ENCODE measurements at regions not wholly inside any gene's neighbourhood (a gene's known extent, or its start where the extent isn't known, plus 50 kb on each side); places are given as distances from the start of the nearest gene placed in this dataset.

DNA sequence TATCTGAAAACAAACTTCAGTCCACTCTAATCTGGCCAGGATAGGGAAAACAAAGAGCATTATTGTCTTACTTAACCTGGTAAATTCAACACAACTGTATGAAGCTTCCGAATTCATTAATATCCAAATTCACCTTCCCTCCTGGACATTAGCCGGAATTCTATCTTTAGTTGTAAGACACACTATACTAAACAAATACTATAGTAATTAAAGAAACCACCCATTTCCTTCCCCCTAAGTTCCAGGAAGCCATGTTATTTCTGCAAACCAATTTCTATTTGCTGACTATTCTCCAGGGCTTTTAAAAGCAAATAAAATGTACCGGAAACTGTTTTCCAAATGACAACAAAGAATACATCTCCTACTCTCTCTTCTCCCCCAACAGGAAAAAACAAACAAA, 122.7 kb upstream of the MDM1 start (continued):
- no peak for TF ChIP-seq REST (IDR thresholded peaks at IDR 0.05; ENCODE audit: low read depth)
- TF ChIP-seq ZNF274 (IDR thresholded peaks at IDR 0.05; ENCODE audit: low read depth, low read length): no peak
- TF ChIP-seq ELF1 (IDR thresholded peaks at IDR 0.05; ENCODE audit: borderline replicate concordance, low read depth): no peak

DNA sequence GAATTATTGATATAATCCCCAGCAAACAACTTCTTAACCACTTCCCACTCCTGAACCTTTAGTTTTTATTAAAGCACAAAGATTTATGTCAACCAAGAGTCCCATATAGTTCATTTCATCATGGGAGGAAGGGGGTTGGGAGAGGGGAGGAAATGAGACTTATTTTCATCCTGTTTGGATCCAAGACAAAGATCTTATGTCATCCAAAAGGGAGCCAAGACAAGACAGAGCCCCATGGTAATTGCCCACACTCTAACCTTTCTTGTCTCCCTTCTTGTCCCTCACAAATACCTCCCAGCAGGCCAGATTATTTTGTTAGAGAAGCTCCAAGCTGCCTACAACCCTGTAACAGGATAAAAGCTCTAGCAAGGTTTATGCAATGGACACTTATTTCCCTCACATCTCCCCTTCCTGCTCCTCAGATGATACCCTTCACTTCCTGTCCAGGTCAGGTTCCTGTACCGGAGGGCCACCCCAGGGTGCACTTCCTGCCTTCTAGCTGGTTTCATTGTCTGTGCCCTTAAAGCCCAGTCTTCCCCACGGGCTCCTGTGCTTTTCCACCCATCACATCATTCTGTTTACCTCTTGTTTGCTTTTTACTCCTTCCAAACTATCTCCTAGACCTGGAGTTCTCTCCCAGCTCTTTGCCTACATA, 123.7 kb upstream of the MDM1 start:
- no peak for DNase-seq (ENCODE audit: low read depth, low spot score)
- ChIA-PET POLR2A (no interaction called here), CTCF (no interaction called here), RAD21 (ENCODE audit: low non-redundant PET in 1 of 2, low total read pairs in 2 of 2, uncharacterized antibody in 2 of 2, unreplicated experiment in 2 of 2) (no interaction called here)
- peak overlapping the region; percentile 44 for H2AFZ ChIP-seq (ENCODE audit: low read depth, low read length, poor library complexity, severe bottlenecking)
- no peaks in the 10 kb centered on the region for H3K27me3 ChIP-seq (ENCODE audit: insufficient read depth, low read length)
- H3K4me3 ChIP-seq (replicated peaks in 1 of 2; ENCODE audit: low read depth in 1 of 2, low read length in 2 of 2): no peak overlapping the region
- no peaks in the 10 kb centered on the region for H3K36me3 ChIP-seq (ENCODE audit: control insufficient read depth in 1 of 2, insufficient read depth in 2 of 2, low read length in 2 of 2)
- no peaks in the 10 kb centered on the region for H3K79me2 ChIP-seq (ENCODE audit: insufficient read depth, low read length)
- no peaks in the 10 kb centered on the region for H4K20me1 ChIP-seq (ENCODE audit: insufficient read depth)
- no peak for ATAC-seq
- no TSS peak for BruUV-seq (replicated peaks)
- no peaks in the 10 kb centered on the region for H3K9me2 ChIP-seq (ENCODE audit: insufficient read depth)
- no peaks in the 10 kb centered on the region for H3K9me3 ChIP-seq (ENCODE audit: control insufficient read depth in 1 of 2, insufficient read depth in 1 of 2, low read depth in 1 of 2, low read length in 2 of 2)
- no peaks in the 10 kb centered on the region for H3K4me1 ChIP-seq (ENCODE audit: control insufficient read depth in 1 of 2, insufficient read depth in 2 of 2, low read length in 2 of 2)
- no peak overlapping the region for H3K4me2 ChIP-seq (ENCODE audit: low read length)
- H3K9ac ChIP-seq (ENCODE audit: low read length): no peak overlapping the region
- TF ChIP-seq, protein P1, sequence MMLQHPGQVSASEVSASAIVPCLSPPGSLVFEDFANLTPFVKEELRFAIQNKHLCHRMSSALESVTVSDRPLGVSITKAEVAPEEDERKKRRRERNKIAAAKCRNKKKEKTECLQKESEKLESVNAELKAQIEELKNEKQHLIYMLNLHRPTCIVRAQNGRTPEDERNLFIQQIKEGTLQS (IDR thresholded peaks at IDR 0.05): no peak
- TF ChIP-seq, protein P2, sequence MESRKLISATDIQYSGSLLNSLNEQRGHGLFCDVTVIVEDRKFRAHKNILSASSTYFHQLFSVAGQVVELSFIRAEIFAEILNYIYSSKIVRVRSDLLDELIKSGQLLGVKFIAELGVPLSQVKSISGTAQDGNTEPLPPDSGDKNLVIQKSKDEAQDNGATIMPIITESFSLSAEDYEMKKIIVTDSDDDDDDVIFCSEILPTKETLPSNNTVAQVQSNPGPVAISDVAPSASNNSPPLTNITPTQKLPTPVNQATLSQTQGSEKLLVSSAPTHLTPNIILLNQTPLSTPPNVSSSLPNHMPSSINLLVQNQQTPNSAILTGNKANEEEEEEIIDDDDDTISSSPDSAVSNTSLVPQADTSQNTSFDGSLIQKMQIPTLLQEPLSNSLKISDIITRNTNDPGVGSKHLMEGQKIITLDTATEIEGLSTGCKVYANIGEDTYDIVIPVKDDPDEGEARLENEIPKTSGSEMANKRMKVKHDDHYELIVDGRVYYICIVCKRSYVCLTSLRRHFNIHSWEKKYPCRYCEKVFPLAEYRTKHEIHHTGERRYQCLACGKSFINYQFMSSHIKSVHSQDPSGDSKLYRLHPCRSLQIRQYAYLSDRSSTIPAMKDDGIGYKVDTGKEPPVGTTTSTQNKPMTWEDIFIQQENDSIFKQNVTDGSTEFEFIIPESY (IDR thresholded peaks at IDR 0.05; ENCODE audit: extremely low read depth, insufficient replicate concordance, low read length): no peak
- TF ChIP-seq YY1 (IDR thresholded peaks at IDR 0.05; ENCODE audit: extremely low read depth, insufficient replicate concordance, low read depth, low read length) (no peak), FOSL1 (IDR thresholded peaks at IDR 0.05; ENCODE audit: low read depth) (no peak), RAD21 (IDR thresholded peaks at IDR 0.05; ENCODE audit: low read depth) (no peak), CEBPB (IDR thresholded peaks at IDR 0.05; ENCODE audit: low read depth) (no peak), SRF (IDR thresholded peaks at IDR 0.05; ENCODE audit: low read depth) (no peak), ZFX (IDR thresholded peaks at IDR 0.05) (no peak), TCF7L2 (IDR thresholded peaks at IDR 0.05; ENCODE audit: borderline replicate concordance, extremely low read depth, insufficient read depth, insufficient read length) (no peak), POLR2AphosphoS5 (IDR thresholded peaks at IDR 0.05; ENCODE audit: low read depth, low read length) (no peak)
- TF ChIP-seq, protein P3, sequence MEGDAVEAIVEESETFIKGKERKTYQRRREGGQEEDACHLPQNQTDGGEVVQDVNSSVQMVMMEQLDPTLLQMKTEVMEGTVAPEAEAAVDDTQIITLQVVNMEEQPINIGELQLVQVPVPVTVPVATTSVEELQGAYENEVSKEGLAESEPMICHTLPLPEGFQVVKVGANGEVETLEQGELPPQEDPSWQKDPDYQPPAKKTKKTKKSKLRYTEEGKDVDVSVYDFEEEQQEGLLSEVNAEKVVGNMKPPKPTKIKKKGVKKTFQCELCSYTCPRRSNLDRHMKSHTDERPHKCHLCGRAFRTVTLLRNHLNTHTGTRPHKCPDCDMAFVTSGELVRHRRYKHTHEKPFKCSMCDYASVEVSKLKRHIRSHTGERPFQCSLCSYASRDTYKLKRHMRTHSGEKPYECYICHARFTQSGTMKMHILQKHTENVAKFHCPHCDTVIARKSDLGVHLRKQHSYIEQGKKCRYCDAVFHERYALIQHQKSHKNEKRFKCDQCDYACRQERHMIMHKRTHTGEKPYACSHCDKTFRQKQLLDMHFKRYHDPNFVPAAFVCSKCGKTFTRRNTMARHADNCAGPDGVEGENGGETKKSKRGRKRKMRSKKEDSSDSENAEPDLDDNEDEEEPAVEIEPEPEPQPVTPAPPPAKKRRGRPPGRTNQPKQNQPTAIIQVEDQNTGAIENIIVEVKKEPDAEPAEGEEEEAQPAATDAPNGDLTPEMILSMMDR (IDR thresholded peaks at IDR 0.05 in 2 of 3, conservative IDR thresholded peaks at IDR 0.05 in 1 of 3; ENCODE audit: borderline replicate concordance in 1 of 3, insufficient read depth in 1 of 3, low read depth in 2 of 3, low read length in 2 of 3): no peak
- TF ChIP-seq, protein P4, sequence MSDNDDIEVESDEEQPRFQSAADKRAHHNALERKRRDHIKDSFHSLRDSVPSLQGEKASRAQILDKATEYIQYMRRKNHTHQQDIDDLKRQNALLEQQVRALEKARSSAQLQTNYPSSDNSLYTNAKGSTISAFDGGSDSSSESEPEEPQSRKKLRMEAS (IDR thresholded peaks at IDR 0.05): no peak
- H3K27ac ChIP-seq (ENCODE audit: low read depth, low read length): no peak overlapping the region
- intact Hi-C loops (cut with micrococcal nuclease): no loop called here
